ENCODE measurements at regions not wholly inside any gene's neighbourhood (a gene's known extent, or its start where the extent isn't known, plus 50 kb on each side); places are given as distances from the start of the nearest gene placed in this dataset.

- H3K4me3 ChIP-seq, result no peak overlapping the region
- H3K9me3 ChIP-seq (ENCODE audit: insufficient read depth, low read depth), result no peaks in the 10 kb centered on the region
- intact Hi-C loops (cut with micrococcal nuclease; ENCODE audit: unreplicated experiment), result no loop called here
- H4K20me1 ChIP-seq (ENCODE audit: insufficient read depth), result no peaks in the 10 kb centered on the region
- TF ChIP-seq CTCF (conservative IDR thresholded peaks at IDR 0.05) (no peak), EZH2 (IDR thresholded peaks at IDR 0.05; ENCODE audit: low read depth) (no peak)
- H3K36me3 ChIP-seq (ENCODE audit: low read depth), result no peaks in the 10 kb centered on the region
- POLR2A ChIA-PET (ENCODE audit: unreplicated experiment), result no interaction called here
- H3K27me3 ChIP-seq (ENCODE audit: insufficient read depth, low read depth), result no peaks in the 10 kb centered on the region
- CTCF ChIA-PET, result no interaction called here
- no peaks in the 10 kb centered on the region for H3K79me2 ChIP-seq (ENCODE audit: low read depth)
- no peak overlapping the region for H3K27ac ChIP-seq
- no TSS peak for BruUV-seq (replicated peaks)
- no peaks in the 10 kb centered on the region for H3K4me1 ChIP-seq (replicated peaks; ENCODE audit: insufficient read depth)
- DNase-seq, result no peak
- no peak overlapping the region for H3K4me2 ChIP-seq
- H2AFZ ChIP-seq, result no peak overlapping the region
- no peaks in the 10 kb centered on the region for H3F3A ChIP-seq (ENCODE audit: insufficient read depth, low read depth)
- H3K9me2 ChIP-seq (ENCODE audit: insufficient read depth), result no peaks in the 10 kb centered on the region
Measured at GRCh38 chr2:195106681-195107380, 550.2 kb upstream of the SLC39A10 start.

- Histone ChIP-seq H3K36me3 (ENCODE audit: low read depth) (no peaks in the 10 kb centered on the region), H3F3A (ENCODE audit: insufficient read depth, low read depth) (no peaks in the 10 kb centered on the region), H2AFZ (no peak overlapping the region), H3K27ac (no peak overlapping the region), H4K20me1 (ENCODE audit: insufficient read depth) (no peaks in the 10 kb centered on the region), H3K9me2 (ENCODE audit: insufficient read depth) (no peaks in the 10 kb centered on the region), H3K9me3 (ENCODE audit: insufficient read depth, low read depth) (no peaks in the 10 kb centered on the region), H3K27me3 (ENCODE audit: insufficient read depth, low read depth) (no peaks in the 10 kb centered on the region), H3K4me1 (replicated peaks; ENCODE audit: insufficient read depth) (no peaks in the 10 kb centered on the region), H3K79me2 (ENCODE audit: low read depth) (no peaks in the 10 kb centered on the region), H3K4me3 (no peak overlapping the region), H3K4me2 (no peak overlapping the region)
- intact Hi-C loops (cut with micrococcal nuclease; ENCODE audit: unreplicated experiment), result no loop called here
- no peak for TF ChIP-seq CTCF (conservative IDR thresholded peaks at IDR 0.05)
- no peak for TF ChIP-seq EZH2 (IDR thresholded peaks at IDR 0.05; ENCODE audit: low read depth)
- DNase-seq, result no peak
- ChIA-PET POLR2A (ENCODE audit: unreplicated experiment) (no interaction called here), CTCF (no interaction called here)
- no TSS peak for BruUV-seq (replicated peaks)
Measured at GRCh38 chr2:195105581-195105980, 551.4 kb upstream of the SLC39A10 start.

- H3K4me3 ChIP-seq, result no peak overlapping the region
- H3F3A ChIP-seq (ENCODE audit: insufficient read depth, low read depth), result no peaks in the 10 kb centered on the region
- no peaks in the 10 kb centered on the region for H3K79me2 ChIP-seq (ENCODE audit: low read depth)
- no peak overlapping the region for H2AFZ ChIP-seq
- H4K20me1 ChIP-seq (ENCODE audit: insufficient read depth), result no peaks in the 10 kb centered on the region
- H3K9me3 ChIP-seq (ENCODE audit: insufficient read depth, low read depth), result no peaks in the 10 kb centered on the region
- H3K36me3 ChIP-seq (ENCODE audit: low read depth), result no peaks in the 10 kb centered on the region
- TF ChIP-seq EZH2 (IDR thresholded peaks at IDR 0.05; ENCODE audit: low read depth) (no peak), CTCF (conservative IDR thresholded peaks at IDR 0.05) (no peak)
- no peaks in the 10 kb centered on the region for H3K27me3 ChIP-seq (ENCODE audit: insufficient read depth, low read depth)
- DNase-seq, result no peak
- H3K4me1 ChIP-seq (replicated peaks; ENCODE audit: insufficient read depth), result no peaks in the 10 kb centered on the region
- ChIA-PET POLR2A (ENCODE audit: unreplicated experiment) (no interaction called here), CTCF (no interaction called here)
- no TSS peak for BruUV-seq (replicated peaks)
- no peaks in the 10 kb centered on the region for H3K9me2 ChIP-seq (ENCODE audit: insufficient read depth)
- H3K27ac ChIP-seq, result no peak overlapping the region
- H3K4me2 ChIP-seq, result no peak overlapping the region
- intact Hi-C loops (cut with micrococcal nuclease; ENCODE audit: unreplicated experiment), result no loop called here
Measured at GRCh38 chr2:195094330-195094729, 562.7 kb upstream of the SLC39A10 start.

Measured in PC-9 (cell line).